IPS DF 19.7 (cell line): ENCODE measurements at regions not wholly inside any gene's neighbourhood (a gene's known extent, or its start where the extent isn't known, plus 50 kb on each side); places are given as distances from the start of the nearest gene placed in this dataset.

Experiments
- DNase-seq: peaks from one replicate; pipeline ENCODE4 v3.0.0-alpha.2; 2013; ENCODE audit warnings: low read depth, low spot score

DNA sequence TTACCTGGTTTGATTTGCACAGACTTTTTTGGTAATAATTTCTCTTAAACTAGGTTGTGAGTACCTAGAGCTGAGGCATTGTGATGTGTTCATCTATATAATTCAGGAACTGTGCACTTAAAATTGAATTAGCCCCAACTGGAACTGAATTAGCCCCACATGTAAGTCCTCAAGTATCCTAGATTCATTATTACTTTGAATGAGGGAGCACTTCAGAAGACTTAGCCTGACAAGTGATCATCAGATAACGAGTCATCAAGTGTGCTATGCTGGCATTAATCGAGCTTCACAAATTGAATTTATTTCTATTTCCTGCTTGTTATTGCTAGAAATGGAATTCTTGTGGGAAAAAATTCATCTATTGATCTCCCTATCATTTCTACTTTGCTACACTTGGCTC lies 323.4 kb upstream of the SEMA3D start:
- no peak for DNase-seq

DNA sequence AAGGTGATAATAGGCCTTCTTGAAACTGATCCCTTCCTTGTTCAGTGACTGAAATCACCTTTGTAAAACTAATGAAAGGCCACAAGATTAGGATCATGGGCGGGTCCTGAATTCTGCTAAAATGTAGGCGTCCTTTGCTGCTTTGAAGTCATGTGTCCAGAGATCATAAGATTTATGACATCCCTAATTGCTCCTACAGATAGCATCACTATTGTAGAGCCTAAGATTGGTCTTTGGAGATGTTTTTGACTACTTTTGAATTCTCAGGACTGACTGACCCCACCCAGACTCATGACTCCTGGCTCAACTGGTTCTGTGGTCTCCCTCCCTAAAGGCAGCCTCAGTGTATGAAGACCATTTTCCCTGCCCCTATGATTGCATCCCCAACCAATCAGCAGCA lies 322.6 kb upstream of the SEMA3D start:
- no peak for DNase-seq

DNA sequence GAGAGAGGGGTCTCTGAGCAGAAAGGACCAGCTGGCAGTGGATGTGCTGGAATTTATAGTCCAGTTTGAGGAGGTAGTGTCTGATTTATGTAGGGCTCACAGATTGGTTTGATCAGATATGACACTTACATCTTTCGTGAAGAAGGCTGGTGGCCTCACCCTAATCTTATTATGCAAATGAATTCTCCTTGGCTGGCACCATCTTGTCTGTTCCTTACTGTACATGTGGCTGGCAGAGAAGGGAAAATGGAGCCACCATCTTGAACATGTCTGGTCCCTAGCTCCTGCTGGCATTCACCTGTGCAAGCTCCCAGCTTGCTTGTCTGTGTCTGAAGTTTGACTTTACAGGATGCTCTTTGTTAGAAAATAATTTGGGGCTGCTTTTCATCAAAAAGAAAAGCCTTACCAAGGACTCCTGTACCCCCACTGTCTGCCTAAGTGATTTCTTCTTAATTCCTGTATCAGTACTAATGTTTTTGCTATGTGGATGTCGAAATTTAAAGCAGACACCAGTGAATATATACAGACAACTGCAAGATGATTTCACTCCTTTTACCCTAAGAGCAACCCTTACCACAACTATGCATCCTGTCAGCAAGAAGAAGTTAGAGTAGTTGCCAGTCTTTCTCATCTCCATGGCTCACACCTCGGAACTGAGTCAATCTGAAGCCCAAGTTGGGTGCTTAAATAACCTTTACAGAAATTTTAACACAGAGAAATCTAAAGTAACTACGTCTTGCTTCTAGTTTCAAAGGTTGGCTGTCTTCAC lies 322.0 kb upstream of the SEMA3D start:
- DNase-seq, result no peak

DNA sequence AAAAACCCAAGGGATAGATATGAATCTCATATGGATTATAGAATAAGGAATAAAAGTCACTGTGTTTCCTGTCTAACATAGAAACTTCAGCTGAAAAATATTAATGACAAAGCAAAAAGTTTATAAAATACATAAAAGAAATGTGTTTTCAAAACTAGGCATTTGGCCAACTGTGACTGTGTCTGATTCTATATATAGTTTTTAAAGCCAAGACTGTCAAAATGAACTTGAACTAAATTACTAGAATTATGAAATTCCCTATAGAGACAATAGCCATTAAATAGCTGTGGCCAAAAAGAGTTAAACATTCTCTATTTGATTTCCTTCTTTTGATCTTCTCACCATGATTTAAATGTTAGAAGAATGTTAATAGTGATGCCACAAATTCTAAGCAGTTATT lies 311.2 kb upstream of the SEMA3D start:
- DNase-seq, result no peak

DNA sequence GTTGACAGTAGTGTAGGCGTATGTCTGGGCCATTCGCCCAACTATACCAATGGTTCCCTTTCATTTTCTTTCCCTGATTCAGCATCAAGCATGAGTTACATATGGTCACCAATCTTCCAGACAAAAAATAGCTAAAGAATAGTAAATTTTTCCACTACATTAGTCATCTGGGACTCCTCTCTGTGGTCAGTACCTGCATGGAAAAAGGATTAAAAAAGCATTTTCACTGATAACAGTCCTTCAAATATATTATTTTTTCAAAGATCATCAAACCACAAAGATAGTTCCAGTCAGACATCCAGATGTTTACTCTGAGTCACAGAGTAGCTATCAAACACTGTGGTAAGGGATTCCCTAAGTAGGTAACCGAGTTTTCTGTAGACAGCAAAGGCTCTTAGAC lies 302.6 kb upstream of the SEMA3D start:
- no peak for DNase-seq

DNA sequence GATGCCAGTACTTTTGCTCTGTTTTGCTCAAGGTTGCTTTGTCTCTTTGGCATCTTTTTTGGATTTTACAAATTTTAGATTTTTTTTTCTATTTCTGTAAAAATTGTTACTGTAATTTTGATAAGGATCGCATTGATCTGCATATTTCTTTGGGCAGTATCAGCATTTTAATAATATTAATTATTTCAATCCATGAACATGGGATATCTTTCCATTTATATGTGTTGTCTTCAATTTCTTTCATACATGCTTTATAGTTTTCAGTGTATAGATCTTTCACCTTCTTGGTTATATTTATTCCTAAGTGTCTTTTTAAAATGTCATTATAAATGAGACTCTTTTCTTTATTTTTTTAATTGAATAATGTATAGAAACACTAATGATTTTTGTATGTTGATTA lies 301.6 kb upstream of the SEMA3D start:
- no peak for DNase-seq

DNA sequence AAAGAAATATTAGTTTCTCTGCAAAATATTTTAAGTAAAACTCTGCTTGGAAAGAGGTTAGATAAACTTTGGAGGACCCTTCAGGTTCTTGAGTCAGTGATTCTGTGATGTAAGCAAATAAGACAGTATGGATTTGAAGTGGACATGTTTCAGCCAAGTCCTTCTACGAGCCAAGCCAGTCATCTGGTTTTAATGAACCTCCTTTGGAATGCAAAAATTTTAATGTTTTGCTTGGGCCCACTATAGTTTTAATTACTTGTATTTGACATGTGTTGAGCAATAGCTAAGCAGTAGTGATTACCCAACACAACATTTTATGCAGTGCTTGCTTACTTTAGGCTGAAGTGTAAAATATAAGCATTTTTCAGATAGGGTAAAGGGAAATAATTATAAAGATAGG lies 296.3 kb upstream of the SEMA3D start:
- DNase-seq, result no peak

DNA sequence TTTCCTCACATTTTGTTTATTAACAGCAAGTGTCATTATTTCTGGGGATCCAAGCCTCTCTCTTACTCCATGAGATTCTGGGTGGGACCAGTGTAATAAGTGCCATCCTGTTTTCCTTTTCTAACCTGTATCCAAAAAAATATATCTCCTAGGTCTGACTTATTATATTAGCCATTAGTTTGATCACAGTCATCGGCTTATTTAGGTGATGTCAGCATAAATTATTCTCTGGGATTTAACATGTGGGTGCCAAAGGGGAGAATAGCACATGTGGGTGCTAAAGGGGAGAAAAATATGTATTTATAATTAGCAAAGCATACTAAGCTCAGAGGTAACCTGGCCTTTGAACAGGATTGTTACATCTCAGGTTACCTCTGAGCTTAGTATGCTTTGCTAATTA lies 293.8 kb upstream of the SEMA3D start:
- DNase-seq, result no peak

DNA sequence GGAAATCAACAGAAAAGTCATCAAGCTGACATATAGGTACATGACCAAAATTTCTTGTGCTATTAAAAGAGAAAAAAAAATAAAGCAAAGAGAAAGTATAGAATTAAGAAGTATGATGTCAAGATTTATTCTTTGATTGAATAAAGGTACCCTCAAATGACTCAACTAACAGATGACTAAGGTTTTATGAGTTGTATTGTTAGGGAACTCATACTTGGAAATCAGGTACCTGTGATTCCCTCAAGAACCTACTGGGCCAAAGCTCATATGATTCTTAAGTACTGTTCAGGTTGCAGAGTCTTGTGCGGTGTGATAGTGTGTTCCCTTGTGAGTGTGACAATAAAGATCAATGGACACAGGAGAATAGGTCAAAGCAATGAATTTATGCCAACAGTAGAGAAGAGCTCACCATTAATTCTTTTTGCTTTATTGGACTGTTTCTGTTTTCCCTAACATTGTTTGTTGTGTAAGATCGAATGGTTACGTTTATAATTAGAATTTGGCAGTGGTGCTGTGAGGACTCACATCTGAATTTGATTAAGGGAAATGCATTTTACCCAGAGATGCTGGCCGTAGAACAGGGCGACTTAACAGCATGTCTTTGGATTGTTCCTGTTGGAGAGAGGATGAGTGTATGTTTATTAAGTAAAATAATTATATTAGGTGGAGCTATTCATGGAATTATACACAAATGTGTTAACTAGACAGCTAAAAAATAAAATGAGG lies 293.2 kb upstream of the SEMA3D start:
- no peak for DNase-seq

DNA sequence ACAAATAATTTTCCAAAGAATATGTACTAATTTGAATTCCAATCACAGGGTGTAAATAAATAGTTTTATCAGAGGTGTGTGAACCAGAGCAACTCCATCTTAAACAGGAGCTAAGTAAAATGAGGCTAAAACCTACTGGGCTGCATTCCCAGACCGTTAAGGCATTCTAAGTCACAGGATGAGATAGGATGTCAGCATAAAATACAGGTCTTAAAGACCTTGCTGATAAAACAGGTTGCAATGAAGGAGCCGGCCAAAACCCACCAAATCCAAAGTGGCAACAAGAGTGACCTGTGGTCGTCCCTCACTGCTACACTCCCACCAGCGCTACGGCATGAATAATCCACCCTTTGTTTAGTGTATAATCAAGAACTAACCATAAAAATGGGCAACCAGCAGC lies 291.7 kb upstream of the SEMA3D start:
- DNase-seq, result no peak

DNA sequence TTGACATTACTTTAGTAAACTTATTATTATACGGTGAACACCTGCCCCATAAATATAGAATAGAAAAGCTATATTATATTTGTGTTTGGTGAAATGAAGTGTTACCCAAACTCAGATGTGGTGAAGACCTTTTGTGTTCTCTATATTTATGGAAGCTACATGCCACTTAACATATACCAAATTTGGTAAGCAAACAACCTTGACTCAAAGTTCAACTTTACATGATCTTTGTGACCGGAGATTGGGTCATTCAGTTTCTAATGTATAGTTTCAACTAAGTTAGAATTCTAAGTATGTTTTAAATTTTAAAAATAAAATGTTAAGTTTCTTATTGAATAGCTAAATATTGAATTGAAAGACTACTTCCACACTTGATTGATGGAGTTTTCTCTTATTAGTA lies 288.6 kb upstream of the SEMA3D start:
- no peak for DNase-seq

DNA sequence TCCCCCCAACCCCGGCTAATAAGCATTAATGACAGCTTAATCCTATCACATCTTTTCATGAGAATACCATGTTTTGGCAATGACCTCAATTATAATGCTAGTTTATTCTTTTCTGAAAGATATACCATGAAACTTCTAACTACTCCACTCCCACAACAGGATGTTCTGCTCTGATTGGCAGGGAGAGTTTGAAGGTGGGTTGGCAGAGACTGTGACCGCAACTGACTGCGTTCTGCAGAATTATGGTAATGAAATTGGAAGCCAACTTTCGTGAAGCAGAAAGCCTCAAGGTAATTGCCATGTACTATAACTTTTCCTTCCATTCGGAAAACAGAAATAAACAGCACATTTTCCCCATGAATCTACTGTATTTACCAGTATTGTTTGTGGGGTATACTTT lies 288.2 kb upstream of the SEMA3D start:
- no peak for DNase-seq

DNA sequence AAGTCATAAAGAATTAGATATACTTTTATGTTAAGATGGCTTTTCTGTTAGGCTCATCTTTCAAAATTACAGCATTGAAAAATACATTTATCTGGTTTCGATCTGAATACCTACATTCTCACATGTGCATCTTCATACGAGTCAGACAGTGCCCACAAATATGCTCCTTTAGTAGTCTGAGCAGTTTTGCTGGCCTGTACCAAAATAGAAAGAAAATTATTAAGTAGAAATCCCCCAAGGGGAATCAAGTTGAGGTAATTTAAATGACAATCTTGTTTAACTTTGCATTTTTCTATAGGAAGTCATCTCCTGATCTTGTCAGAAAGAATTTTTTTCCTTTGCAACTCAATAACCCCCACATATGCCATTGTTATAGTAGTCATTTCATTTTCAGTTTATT lies 287.4 kb upstream of the SEMA3D start:
- no peak for DNase-seq

DNA sequence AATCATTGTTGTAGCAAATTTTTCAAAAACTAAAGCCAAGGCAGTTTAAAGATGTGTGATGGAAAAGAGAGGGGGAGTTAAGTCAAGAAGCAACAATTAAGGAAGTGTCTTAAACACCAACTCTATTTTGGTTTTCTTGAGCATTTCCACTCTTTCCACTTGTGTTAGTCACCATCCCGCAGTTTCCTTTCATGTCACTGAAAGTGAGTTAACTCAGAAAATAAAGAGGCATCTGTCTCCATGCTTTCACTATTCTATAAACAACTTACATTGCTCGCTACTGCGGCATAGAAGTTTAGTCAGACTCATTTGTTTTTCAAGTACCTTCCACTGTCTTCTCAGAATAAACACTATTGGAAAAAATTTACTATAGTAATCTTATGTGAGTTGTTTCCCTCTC lies 284.9 kb upstream of the SEMA3D start:
- no peak for DNase-seq

DNA sequence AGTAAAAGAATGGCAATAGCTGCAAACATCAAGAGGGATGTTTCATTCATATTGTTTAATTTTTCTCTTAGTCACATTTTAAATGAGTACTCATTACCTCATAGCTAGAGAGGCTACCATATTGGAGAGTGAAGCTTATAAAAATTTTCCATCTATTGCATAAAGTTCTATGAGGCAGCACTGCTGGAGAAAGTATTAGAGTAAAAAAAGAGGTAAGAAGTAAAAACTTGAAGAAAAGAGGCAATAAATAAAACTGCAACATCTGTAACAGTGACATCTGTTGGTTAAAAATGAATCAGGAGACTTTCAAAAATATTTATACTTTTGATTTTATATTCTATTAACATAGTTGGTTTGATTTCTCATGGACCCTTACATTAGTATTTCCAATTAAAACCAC lies 284.5 kb upstream of the SEMA3D start:
- DNase-seq, result no peak

DNA sequence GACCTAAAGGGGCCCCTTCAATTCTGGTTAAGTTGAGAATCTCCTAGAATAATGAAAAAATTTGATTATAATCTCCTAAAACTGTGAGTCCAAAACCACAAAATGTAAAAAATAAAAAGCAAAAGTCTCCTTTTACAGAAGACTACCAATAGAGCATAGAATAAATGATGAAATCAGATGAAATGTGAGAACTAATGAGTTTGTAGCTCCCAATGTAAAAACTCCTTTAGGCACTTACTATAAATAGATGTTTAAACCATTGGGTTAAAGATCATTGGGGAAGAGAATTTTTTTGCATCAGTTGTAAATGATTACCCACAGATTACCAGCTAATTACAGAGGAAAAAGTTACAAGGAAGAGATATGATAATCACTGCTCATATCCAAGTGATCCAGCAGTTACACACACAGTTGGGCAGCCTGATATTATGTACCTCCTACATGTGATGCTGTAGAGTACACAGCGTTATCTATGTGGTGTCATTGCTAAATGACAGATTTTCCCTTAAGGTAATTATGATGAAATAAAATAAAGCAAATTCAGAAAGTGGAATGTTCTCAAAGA lies 282.7 kb upstream of the SEMA3D start:
- DNase-seq, result no peak

DNA sequence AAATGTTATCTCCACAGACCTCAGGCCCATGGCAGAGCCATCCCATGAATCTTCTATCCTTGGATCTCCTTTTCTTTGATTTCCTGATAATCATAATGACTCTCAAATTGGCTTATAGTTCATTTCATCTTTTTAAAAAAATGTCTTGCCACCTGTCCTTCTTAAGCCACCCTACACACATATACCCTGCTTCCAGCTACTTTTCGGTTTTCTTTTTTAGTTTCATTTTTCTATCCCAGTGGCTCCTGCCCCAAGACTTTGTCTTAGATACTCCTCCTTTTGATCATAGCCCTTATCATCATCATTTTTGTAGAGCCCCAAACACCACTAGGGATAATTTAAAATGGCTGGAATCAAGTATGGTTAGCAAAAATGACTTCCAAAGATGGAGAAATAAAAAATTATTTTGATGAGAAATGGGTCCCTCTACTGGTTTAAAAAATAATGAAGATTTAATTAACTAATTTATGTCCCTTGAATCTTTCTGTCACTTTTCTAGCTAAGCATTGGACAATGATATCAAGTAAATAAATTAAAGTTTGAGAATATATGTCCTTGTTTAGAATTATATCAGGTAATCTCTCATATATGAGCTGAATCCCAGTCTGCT lies 277.3 kb upstream of the SEMA3D start:
- no peak for DNase-seq

DNA sequence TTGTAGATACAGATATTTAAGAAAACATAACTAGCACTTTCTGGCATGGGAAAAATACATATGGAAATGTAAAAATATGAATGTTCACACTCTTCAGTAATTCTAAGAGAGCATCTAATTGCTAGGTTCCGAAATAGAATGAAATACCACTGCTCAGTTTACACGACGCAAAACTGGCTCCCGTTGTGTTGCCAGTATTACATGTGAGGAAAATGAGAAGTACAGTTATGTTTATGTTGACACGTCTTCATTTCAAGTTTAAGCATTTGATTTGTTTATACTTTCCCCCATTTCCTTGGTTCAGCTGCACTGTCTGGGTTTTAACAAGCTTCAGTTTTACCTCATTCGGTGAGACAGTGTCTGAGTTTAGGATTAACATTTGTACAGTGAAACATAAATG lies 275.8 kb upstream of the SEMA3D start:
- DNase-seq, result no peak

DNA sequence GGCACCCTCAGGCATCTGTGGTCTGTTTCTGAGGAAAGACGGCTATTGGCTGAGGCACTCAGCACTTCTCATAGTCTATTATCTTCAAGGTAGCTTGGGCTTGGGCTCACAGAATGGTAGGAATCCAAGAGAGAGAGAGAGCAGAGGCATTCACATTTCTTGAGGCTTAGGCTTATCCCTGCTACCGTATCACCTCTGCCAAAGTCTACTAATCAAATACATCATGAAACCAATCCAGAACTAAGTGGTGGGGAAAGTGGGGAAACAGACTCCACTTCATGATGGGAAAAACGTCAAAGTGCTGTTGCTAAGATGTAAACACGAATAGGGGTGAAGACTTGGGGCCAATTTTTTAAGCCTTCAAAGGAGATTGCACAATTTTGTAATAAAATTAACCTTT lies 271.1 kb upstream of the SEMA3D start:
- DNase-seq, result no peak

DNA sequence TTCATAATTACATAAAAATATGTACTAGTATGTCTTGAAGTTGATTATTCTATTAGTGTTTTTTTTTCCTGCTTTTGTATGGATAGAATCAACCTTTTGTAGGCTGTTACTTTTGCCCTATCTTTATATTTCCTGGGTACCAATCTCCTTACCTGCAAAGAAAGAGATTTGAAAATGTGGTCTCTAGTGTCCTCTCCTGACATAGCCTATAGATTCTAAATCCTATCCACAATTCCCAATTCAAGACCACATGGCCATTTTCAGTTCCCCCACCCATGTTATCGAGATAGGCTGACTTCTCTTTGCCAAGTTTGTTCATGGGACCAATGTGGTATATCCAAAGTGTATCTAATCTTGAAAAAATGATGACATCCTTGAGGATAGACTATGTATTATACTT lies 269.4 kb upstream of the SEMA3D start:
- no peak for DNase-seq

DNA sequence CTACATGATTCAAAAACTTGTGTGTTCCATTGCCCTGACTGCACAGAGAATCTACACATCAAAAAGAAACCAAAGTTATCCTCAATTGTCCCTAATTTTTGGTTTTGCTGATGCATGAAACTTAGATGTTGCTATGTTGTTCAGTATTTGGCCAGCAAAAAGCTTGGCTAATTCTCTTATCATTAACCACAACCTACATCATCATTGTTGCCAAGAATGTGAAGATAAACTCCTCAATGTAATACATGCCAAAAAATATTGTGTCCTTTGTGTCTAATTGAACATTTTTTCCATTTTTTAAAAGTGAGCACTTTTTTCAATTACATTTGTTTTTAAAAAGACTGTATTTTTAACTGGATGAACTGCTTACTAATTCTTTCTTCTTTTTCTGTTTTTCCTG lies 268.0 kb upstream of the SEMA3D start:
- DNase-seq, result no peak

DNA sequence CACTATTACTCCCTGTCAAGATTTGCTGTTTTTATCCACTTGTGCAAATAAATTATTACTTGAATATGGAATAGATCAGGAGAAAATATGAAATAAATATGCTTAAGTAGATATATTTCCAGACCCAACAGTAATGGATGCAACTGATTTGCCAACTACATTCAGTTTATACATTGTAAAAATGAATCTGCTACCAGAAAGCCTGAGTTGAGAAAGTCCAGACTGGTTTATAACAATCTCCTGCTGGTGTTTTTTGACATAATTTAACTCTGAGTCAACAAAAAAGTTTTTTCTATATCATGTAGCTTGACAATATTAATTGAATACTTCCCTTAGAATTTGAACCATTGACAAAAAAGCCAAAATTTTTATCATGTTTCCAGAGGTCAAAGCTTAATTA lies 265.8 kb upstream of the SEMA3D start:
- DNase-seq, result no peak

DNA sequence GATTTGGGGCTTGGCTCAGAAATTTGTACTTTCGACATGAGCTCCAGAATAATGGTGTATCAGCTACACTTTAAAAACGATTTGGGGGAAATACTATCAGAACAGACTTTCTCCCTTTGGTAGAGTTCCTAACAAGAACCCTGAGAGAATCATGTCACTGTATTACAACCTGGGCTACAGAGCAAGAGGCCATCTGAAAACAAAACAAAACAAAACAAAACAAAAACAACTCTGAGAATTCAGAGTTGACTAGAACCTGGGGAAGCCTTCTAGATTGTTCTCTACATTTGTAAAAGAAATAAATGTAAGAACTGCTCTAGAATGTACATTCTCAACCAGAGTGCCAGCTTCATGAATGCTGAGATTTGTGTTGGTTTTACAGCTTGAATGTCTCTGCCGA lies 262.6 kb upstream of the SEMA3D start:
- no peak for DNase-seq
